ENCODE measurements at regions not wholly inside any gene's neighbourhood (a gene's known extent, or its start where the extent isn't known, plus 50 kb on each side); places are given as distances from the start of the nearest gene placed in this dataset.

DNA sequence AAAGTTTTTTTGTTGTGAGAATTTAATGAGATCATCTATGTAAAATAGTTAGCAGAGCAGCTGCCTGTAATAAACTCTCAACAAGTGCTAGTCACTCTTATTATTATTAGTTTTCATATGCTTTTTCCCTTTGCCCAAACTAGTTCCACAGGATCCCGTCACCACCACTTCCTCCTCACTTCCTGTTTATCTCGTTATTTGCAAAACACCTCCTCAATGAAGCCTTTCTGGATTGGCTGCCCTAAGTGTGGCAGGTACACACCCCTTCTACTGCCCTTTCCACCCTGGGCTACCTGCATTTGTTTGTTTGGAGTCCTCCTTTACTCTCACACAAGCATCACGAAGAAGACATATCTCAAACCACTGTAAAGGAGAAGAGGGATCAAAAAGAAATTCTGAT is 54.4 kb upstream of the KLF3 start:
- TF ChIP-seq, protein P1, sequence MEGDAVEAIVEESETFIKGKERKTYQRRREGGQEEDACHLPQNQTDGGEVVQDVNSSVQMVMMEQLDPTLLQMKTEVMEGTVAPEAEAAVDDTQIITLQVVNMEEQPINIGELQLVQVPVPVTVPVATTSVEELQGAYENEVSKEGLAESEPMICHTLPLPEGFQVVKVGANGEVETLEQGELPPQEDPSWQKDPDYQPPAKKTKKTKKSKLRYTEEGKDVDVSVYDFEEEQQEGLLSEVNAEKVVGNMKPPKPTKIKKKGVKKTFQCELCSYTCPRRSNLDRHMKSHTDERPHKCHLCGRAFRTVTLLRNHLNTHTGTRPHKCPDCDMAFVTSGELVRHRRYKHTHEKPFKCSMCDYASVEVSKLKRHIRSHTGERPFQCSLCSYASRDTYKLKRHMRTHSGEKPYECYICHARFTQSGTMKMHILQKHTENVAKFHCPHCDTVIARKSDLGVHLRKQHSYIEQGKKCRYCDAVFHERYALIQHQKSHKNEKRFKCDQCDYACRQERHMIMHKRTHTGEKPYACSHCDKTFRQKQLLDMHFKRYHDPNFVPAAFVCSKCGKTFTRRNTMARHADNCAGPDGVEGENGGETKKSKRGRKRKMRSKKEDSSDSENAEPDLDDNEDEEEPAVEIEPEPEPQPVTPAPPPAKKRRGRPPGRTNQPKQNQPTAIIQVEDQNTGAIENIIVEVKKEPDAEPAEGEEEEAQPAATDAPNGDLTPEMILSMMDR (IDR thresholded peaks at IDR 0.05), result no peak
- TF ChIP-seq POLR2A (IDR thresholded peaks at IDR 0.05), result no peak
